Neural cell (in vitro differentiated cells): ENCODE measurements at regions not wholly inside any gene's neighbourhood (a gene's known extent, or its start where the extent isn't known, plus 50 kb on each side); places are given as distances from the start of the nearest gene placed in this dataset.

Source experiments
- H2AFZ ChIP-seq: fragments of 200-600, 300-800 bp; sonication (generic), shearing (Covaris generic); 2 replicates; pipeline ENCODE4 v1.6.0; 2014; ENCODE audit warnings: low read depth, mild to moderate bottlenecking, antibody characterized with exemption, low read length, moderate library complexity
- H3F3A ChIP-seq: fragments of 200-600 bp; shearing (Covaris generic); 2 replicates; pipeline ENCODE4 v1.6.1; 2016; ENCODE audit warnings: mild to moderate bottlenecking, moderate library complexity, mixed read lengths, antibody characterized with exemption, low read length; ENCODE audit not compliant: insufficient read depth, poor library complexity, severe bottlenecking
- H3K27ac ChIP-seq: fragments of 200-600, 300-800 bp; sonication (generic), shearing (Covaris generic); 2 replicates; pipeline ENCODE4 v1.5.1; 2014; ENCODE audit warnings: mild to moderate bottlenecking, low read length, moderate library complexity
- H3K27me3 ChIP-seq: fragments of 300-800, 200-600 bp; sonication (generic), shearing (Covaris generic); 2 replicates; pipeline ENCODE4 v1.6.0; 2014; ENCODE audit warnings: mild to moderate bottlenecking, low read depth, low read length, moderate library complexity; ENCODE audit not compliant: insufficient read depth
- H3K36me3 ChIP-seq: fragments of 300-800, 200-600 bp; sonication (generic), shearing (Covaris generic); 2 replicates; pipeline ENCODE4 v1.5.1; 2014; ENCODE audit warnings: mild to moderate bottlenecking, antibody characterized with exemption, low read length, moderate library complexity; ENCODE audit not compliant: insufficient read depth
- H3K4me2 ChIP-seq: fragments of 300-800, 200-600 bp; sonication (generic), shearing (Covaris generic); 2 replicates; pipeline ENCODE4 v1.6.0; 2014; ENCODE audit warnings: mild to moderate bottlenecking, low read length
- H3K4me3 ChIP-seq: fragments of 300-800, 200-600 bp; sonication (generic), shearing (Covaris generic); 2 replicates; pipeline ENCODE4 v1.5.1; 2014; ENCODE audit warnings: mild to moderate bottlenecking, low read length, moderate library complexity
- H3K79me2 ChIP-seq: fragments of 200-600 bp; shearing (Covaris generic); replicated peaks from 2 replicates; pipeline ENCODE4 v1.6.0; 2014; ENCODE audit warnings: mild to moderate bottlenecking, low read length, moderate library complexity; ENCODE audit not compliant: insufficient read depth
- H3K9ac ChIP-seq: fragments of 300-800, 200-600 bp; sonication (generic), shearing (Covaris generic); 2 replicates; pipeline ENCODE4 v1.6.1; 2016; ENCODE audit warnings: mild to moderate bottlenecking, low read length, mixed read lengths
- H3K9me2 ChIP-seq: fragments of 200-600 bp; shearing (Covaris generic); 2 replicates; pipeline ENCODE4 v1.6.1; 2016; ENCODE audit warnings: mild to moderate bottlenecking, low read length, mixed read lengths; ENCODE audit not compliant: insufficient read depth
- H3K9me3 ChIP-seq: fragments of 200-600, 300-800 bp; sonication (generic), shearing (Covaris generic); 2 replicates; pipeline ENCODE4 v1.6.1; 2016; ENCODE audit warnings: mild to moderate bottlenecking, mixed run types, low read length, moderate library complexity, mixed read lengths
- H4K20me1 ChIP-seq: fragments of 200-600 bp; shearing (Covaris generic); 2 replicates; pipeline ENCODE4 v1.6.1; 2016; ENCODE audit warnings: mild to moderate bottlenecking, mixed run types; ENCODE audit not compliant: insufficient read depth
- EP300 ChIP-seq: fragments of 450-650 bp; conservative IDR thresholded peaks from 2 replicates; pipeline ENCODE4 v1.6.1; 2014; ENCODE audit warnings: antibody characterized with exemption, mild to moderate bottlenecking, moderate library complexity; ENCODE audit not compliant: poor library complexity, severe bottlenecking
- EZH2 ChIP-seq: fragments of 200-600, 300-800 bp; shearing (Covaris generic), sonication (generic); IDR thresholded peaks from 2 replicates; pipeline ENCODE4 v1.6.1; 2014; ENCODE audit warnings: antibody characterized with exemption, low read length, borderline replicate concordance, mild to moderate bottlenecking; ENCODE audit not compliant: insufficient read depth, poor library complexity, severe bottlenecking
- POLR2AphosphoS5 ChIP-seq: IDR thresholded peaks from 2 replicates; pipeline ENCODE4 v1.6.1; 2012
- RAD21 ChIP-seq: fragments of 450-650 bp; conservative IDR thresholded peaks from 2 replicates; pipeline ENCODE4 v1.6.1; 2014; ENCODE audit warnings: antibody characterized with exemption, mild to moderate bottlenecking, moderate library complexity
- TAF1 ChIP-seq: IDR thresholded peaks from 2 replicates; pipeline ENCODE4 v1.6.1; 2012; ENCODE audit warnings: low read depth
- small RNA-seq, 3 experiments: library from RNA; depleted of rRNA; stranded (forward); fragments of <200 nt; gene quantifications; one replicate each; pipeline ENCODE3, GENCODE V24; 2012

- Histone ChIP-seq H3K36me3 (no peaks in the 10 kb centered on the region), H4K20me1 (no peaks in the 10 kb centered on the region), H3K4me3 (no peak overlapping the region), H3K9ac (no peak overlapping the region), H3K9me2 (no peaks in the 10 kb centered on the region), H3K79me2 (no peaks in the 10 kb centered on the region), H3F3A (no peaks in the 10 kb centered on the region), H2AFZ (no peak overlapping the region), H3K27me3 (no peaks in the 10 kb centered on the region), H3K4me2 (no peak overlapping the region), H3K9me3 (no peaks in the 10 kb centered on the region), H3K27ac (no peak overlapping the region)
- no peak for TF ChIP-seq RAD21
- no peak for TF ChIP-seq TAF1
Observed at GRCh38 chrX:96224279-96224678, 460.4 kb upstream of the DIAPH2 start.

- H3K36me3 ChIP-seq: no peaks in the 10 kb centered on the region
- H3K9me2 ChIP-seq: no peaks in the 10 kb centered on the region
- H3K9ac ChIP-seq: no peak overlapping the region
- H3K9me3 ChIP-seq: no peaks in the 10 kb centered on the region
- H3K27me3 ChIP-seq: no peaks in the 10 kb centered on the region
- H3K79me2 ChIP-seq: no peaks in the 10 kb centered on the region
- H3K27ac ChIP-seq: no peak overlapping the region
- H3K4me2 ChIP-seq: no peak overlapping the region
- no peaks in the 10 kb centered on the region for H3F3A ChIP-seq
- H2AFZ ChIP-seq: no peak overlapping the region
- TF ChIP-seq POLR2AphosphoS5: no peak
- H3K4me3 ChIP-seq: no peak overlapping the region
- no peaks in the 10 kb centered on the region for H4K20me1 ChIP-seq
Observed at GRCh38 chrX:96244955-96245354, 439.7 kb upstream of the DIAPH2 start.

- Histone ChIP-seq H3K27me3 (no peaks in the 10 kb centered on the region), H3K4me3 (no peak overlapping the region), H3K79me2 (no peaks in the 10 kb centered on the region), H3K27ac (no peak overlapping the region), H3K9me3 (no peaks in the 10 kb centered on the region), H3K4me2 (no peak overlapping the region), H3K9ac (no peak overlapping the region), H3K36me3 (no peaks in the 10 kb centered on the region), H3K9me2 (no peaks in the 10 kb centered on the region), H2AFZ (no peak overlapping the region), H4K20me1 (no peaks in the 10 kb centered on the region), H3F3A (no peaks in the 10 kb centered on the region)
- no peak for TF ChIP-seq EP300
- no peak for TF ChIP-seq EZH2
Observed at GRCh38 chrX:96246436-96246835, 438.2 kb upstream of the DIAPH2 start.

Small RNA genes lying in the stretch of these regions (small RNA-seq; reads per million reads assigned to genes)
- 0 reads per million in 3 experiments for gene AL022161.1
- 0 to 0.03 (median 0) reads per million in 3 experiments for gene RN7SL379P
- 0 reads per million in 3 experiments for gene RNA5SP510
- gene RPS29P28: 0 reads per million in 3 experiments
